Keratinocyte (primary cell): ENCODE measurements at regions not wholly inside any gene's neighbourhood (a gene's known extent, or its start where the extent isn't known, plus 50 kb on each side); places are given as distances from the start of the nearest gene placed in this dataset.

Experiments used
- DNase-seq: peaks from one replicate; pipeline ENCODE4 v3.0.0-alpha.2; 2011; ENCODE audit warnings: low read depth, missing footprints, low spot score
- FAIRE-seq: peaks from 2 replicates; lab custom pipeline; 2011; peaks lifted over from hg19 to GRCh38; lab: Jason Lieb, UNC
- H2AFZ ChIP-seq: 2 replicates; pipeline ENCODE4 v1.6.0; 2012; ENCODE audit warnings: low read length, control low read depth, inconsistent platforms; ENCODE audit not compliant: control insufficient read depth
- H3K27ac ChIP-seq: 2 replicates; pipeline ENCODE4 v1.5.1; 2011; ENCODE audit warnings: low read length; ENCODE audit not compliant: control insufficient read depth, insufficient read depth
- H3K27me3 ChIP-seq: 3 replicates; pipeline ENCODE4 v1.6.0; 2011; ENCODE audit warnings: low read length; ENCODE audit not compliant: control insufficient read depth, insufficient read depth; ENCODE audit errors: extremely low read depth
- H3K36me3 ChIP-seq, 2 experiments: 2 replicates in 1 of 2; 3 replicates in 1 of 2; pipeline ENCODE4 v1.5.1; 2011; ENCODE audit warnings: low read length in 2 of 2, mild to moderate bottlenecking in 1 of 2; ENCODE audit not compliant: control insufficient read depth in 2 of 2, insufficient read depth in 2 of 2; ENCODE audit errors: extremely low read depth in 1 of 2
- H3K4me1 ChIP-seq: 3 replicates; pipeline ENCODE4 v1.5.1; 2011; ENCODE audit warnings: low read length; ENCODE audit not compliant: control insufficient read depth, insufficient read depth; ENCODE audit errors: extremely low read depth
- H3K4me2 ChIP-seq: 3 replicates; pipeline ENCODE4 v1.6.0; 2011; ENCODE audit warnings: low read depth, low read length; ENCODE audit not compliant: control insufficient read depth, insufficient read depth; ENCODE audit errors: extremely low read depth
- H3K4me3 ChIP-seq, 3 experiments: fragments of 200-600 bp in 1 of 3; sonication (generic) in 1 of 3; 2 replicates in 2 of 3; 3 replicates in 1 of 3; pipeline ENCODE4 v1.5.1; 2011 to 2016; ENCODE audit warnings: low read length in 3 of 3, mild to moderate bottlenecking in 3 of 3, control low read depth in 2 of 3, inconsistent platforms in 1 of 3, low read depth in 1 of 3, mixed read lengths in 1 of 3, mixed run types in 1 of 3, moderate library complexity in 1 of 3; ENCODE audit not compliant: control insufficient read depth in 2 of 3, insufficient read depth in 2 of 3; ENCODE audit errors: extremely low read depth in 1 of 3
- H3K79me2 ChIP-seq: 2 replicates; pipeline ENCODE4 v1.6.0; 2012; ENCODE audit warnings: low read length; ENCODE audit not compliant: control insufficient read depth, insufficient read depth
- H3K9ac ChIP-seq: 3 replicates; pipeline ENCODE4 v1.6.0; 2011; ENCODE audit warnings: low read length; ENCODE audit not compliant: control insufficient read depth, insufficient read depth; ENCODE audit errors: extremely low read depth
- H3K9me1 ChIP-seq: 3 replicates; pipeline ENCODE4 v1.6.0; 2011; ENCODE audit warnings: low read length; ENCODE audit not compliant: control insufficient read depth, insufficient read depth; ENCODE audit errors: extremely low read depth
- H3K9me3 ChIP-seq: 2 replicates; pipeline ENCODE4 v1.5.1; 2012; ENCODE audit warnings: low read depth, low read length; ENCODE audit not compliant: control insufficient read depth
- H4K20me1 ChIP-seq: 3 replicates; pipeline ENCODE4 v1.6.0; 2011; ENCODE audit warnings: low read length; ENCODE audit not compliant: control insufficient read depth, insufficient read depth; ENCODE audit errors: extremely low read depth
- EZH2 ChIP-seq: IDR thresholded peaks from one replicate; pipeline ENCODE4 v1.6.1; 2012; ENCODE audit warnings: inconsistent platforms, mild to moderate bottlenecking, low read length, moderate library complexity
- dilution Hi-C: fragments of 300-500 bp; cut with MboI; formaldehyde crosslinking; loops from one replicate; pipeline ENCODE4 v1.7.0; 2020; ENCODE audit warnings: low sequenced_read_pairs; ENCODE audit not compliant: extremely low pct_ligation_motif_present
- TF ChIP-seq, protein P1 (sequence below), 3 experiments: IDR thresholded peaks in 1 of 3; conservative IDR thresholded peaks in 1 of 3; optimal IDR thresholded peaks in 1 of 3; 2 replicates in 2 of 3; 3 replicates in 1 of 3; pipeline versions ENCODE3 to v1.5.1; 2011; ENCODE audit warnings: low read length in 3 of 3, mild to moderate bottlenecking in 3 of 3, moderate library complexity in 2 of 3, control low read depth in 1 of 3, inconsistent platforms in 1 of 3; ENCODE audit not compliant: insufficient read depth in 2 of 3; ENCODE audit errors: extremely low read depth in 1 of 3

DNA sequence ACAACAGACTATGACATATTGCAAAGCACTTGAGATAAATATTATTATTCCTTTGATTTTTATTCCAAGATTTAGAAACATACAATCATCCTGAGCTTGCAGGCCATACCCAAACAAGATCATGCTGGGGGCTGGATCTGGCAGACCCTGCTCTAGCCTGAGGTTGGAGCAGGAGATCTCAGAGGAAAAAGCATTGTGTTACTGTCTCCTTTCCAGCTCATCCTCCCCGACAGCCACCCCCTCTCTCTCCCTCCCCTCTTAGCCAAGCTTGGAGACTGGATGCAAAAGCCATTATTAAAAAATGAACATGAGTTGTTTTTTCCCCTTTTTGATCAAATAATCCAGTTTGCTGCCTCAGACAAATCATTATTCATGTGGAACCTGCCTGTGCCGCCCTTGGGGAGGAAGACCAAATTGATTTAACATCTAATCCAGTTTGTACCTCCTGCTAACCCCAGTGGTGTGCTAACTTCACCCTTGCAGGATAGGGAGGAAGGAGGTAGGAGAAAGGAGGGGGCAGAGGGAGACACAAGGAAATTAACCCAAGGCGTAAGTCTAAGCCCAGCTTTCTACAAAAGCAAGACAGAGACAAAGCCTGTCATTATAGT is 565.8 kb upstream of the TBX3 start:
- no peak overlapping the region for H3K27ac ChIP-seq
- no peak for DNase-seq
- no peak overlapping the region for H3K9ac ChIP-seq
- H3K36me3 ChIP-seq = no peaks in the 10 kb centered on the region
- no peak for FAIRE-seq
- no peaks in the 10 kb centered on the region for H3K9me3 ChIP-seq
- no peaks in the 10 kb centered on the region for H3K9me1 ChIP-seq
- H3K4me2 ChIP-seq = no peak overlapping the region
- H3K4me3 ChIP-seq = no peak overlapping the region
- no peak for TF ChIP-seq EZH2
- dilution Hi-C loops = no loop called here
- H2AFZ ChIP-seq = no peak overlapping the region
- H4K20me1 ChIP-seq = no peaks in the 10 kb centered on the region
- no peaks in the 10 kb centered on the region for H3K27me3 ChIP-seq
- H3K4me1 ChIP-seq = no peaks in the 10 kb centered on the region
- H3K79me2 ChIP-seq = no peaks in the 10 kb centered on the region

DNA sequence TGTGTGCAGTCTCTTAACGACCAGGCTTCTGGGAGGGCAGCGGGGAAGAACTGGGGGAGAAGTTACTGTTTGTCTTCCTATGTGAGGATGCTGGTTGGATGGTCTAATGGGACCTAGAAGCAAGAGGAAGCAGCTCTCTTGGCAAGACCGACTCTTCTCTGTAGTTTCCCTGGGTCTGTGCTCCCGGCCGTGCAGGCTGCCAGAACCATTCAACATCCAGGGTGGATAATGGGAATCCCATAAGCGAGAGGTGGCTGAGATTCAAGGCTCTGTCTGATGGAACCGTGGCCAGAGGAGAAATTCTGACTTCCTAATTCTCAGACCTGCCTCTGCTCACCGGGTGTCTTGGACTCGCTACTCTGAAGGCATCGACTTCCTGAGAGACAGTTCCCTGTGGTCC is 561.0 kb upstream of the TBX3 start:
- H3K27me3 ChIP-seq = no peaks in the 10 kb centered on the region
- no peaks in the 10 kb centered on the region for H4K20me1 ChIP-seq
- no peaks in the 10 kb centered on the region for H3K36me3 ChIP-seq
- H3K9ac ChIP-seq = no peak overlapping the region
- no peak overlapping the region for H3K4me3 ChIP-seq
- no peak overlapping the region for H3K4me2 ChIP-seq
- dilution Hi-C loops = no loop called here
- H3K4me1 ChIP-seq = no peaks in the 10 kb centered on the region
- H3K27ac ChIP-seq = no peak overlapping the region
- no peaks in the 10 kb centered on the region for H3K9me3 ChIP-seq
- H2AFZ ChIP-seq = no peak overlapping the region
- TF ChIP-seq, protein P1, sequence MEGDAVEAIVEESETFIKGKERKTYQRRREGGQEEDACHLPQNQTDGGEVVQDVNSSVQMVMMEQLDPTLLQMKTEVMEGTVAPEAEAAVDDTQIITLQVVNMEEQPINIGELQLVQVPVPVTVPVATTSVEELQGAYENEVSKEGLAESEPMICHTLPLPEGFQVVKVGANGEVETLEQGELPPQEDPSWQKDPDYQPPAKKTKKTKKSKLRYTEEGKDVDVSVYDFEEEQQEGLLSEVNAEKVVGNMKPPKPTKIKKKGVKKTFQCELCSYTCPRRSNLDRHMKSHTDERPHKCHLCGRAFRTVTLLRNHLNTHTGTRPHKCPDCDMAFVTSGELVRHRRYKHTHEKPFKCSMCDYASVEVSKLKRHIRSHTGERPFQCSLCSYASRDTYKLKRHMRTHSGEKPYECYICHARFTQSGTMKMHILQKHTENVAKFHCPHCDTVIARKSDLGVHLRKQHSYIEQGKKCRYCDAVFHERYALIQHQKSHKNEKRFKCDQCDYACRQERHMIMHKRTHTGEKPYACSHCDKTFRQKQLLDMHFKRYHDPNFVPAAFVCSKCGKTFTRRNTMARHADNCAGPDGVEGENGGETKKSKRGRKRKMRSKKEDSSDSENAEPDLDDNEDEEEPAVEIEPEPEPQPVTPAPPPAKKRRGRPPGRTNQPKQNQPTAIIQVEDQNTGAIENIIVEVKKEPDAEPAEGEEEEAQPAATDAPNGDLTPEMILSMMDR (optimal IDR thresholded peaks at IDR 0.05 in 1 of 3, IDR thresholded peaks at IDR 0.05 in 1 of 3, conservative IDR thresholded peaks at IDR 0.05 in 1 of 3; ENCODE audit: extremely low read depth in 1 of 3, insufficient read depth in 2 of 3, low read length in 3 of 3) = no peak
- TF ChIP-seq EZH2 = no peak
- DNase-seq = no peak
- no peak for FAIRE-seq
- H3K9me1 ChIP-seq = no peaks in the 10 kb centered on the region
- no peaks in the 10 kb centered on the region for H3K79me2 ChIP-seq
